Ectodermal cell (in vitro differentiated cells): ENCODE measurements at regions not wholly inside any gene's neighbourhood (a gene's known extent, or its start where the extent isn't known, plus 50 kb on each side); places are given as distances from the start of the nearest gene placed in this dataset.

Experiments used
- H3K27ac ChIP-seq: 2 replicates; pipeline ENCODE4 v1.7.0; 2013; ENCODE audit warnings: mild to moderate bottlenecking, low read depth, low read length; ENCODE audit not compliant: insufficient read depth, poor library complexity, severe bottlenecking
- H3K27me3 ChIP-seq: 2 replicates; pipeline ENCODE4 v1.7.0; 2013; ENCODE audit warnings: mild to moderate bottlenecking, low read length; ENCODE audit not compliant: insufficient read depth, control insufficient read depth, poor library complexity, severe bottlenecking
- H3K36me3 ChIP-seq: one replicate; pipeline ENCODE4 v1.7.0; 2013; ENCODE audit warnings: low read length; ENCODE audit not compliant: control insufficient read depth, insufficient read depth
- H3K4me1 ChIP-seq: one replicate; pipeline ENCODE4 v1.7.0; 2013; ENCODE audit warnings: low read length; ENCODE audit not compliant: control insufficient read depth, insufficient read depth
- H3K4me3 ChIP-seq: 2 replicates; pipeline ENCODE4 v1.7.0; 2013; ENCODE audit warnings: low read depth, low read length, control low read depth; ENCODE audit not compliant: insufficient read depth
- H3K9me3 ChIP-seq: 2 replicates; pipeline ENCODE4 v1.7.0; 2013; ENCODE audit warnings: mild to moderate bottlenecking, low read length, moderate library complexity; ENCODE audit not compliant: control insufficient read depth
- WGBS, 2 experiments: methylation state at CpG; one replicate each; pipeline ENCODE4 v1.1.7; 2013; ENCODE audit warnings: missing lambda C conversion rate in 2 of 2; 5-methylcytosine and 5-hydroxymethylcytosine counted together

DNA sequence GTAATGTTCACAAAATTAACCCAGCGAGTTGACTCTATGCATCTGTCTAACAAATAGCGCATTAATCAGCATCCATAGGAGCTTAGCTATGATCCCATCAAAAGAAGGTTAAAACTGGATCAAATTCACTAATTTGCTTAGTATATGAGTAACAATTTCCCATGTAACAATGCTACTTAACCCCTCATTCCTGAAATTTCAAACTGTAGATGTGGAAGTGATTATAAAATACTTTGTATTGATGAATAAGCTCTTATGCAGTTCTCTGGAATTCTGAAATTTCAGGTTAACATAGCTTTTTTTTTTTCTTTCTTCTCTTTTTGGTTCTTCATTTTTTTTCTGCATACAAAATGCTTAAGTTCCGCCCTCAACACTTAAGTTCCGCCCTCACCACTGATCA lies 1272.7 kb downstream of the KCNT2 start:
- Histone ChIP-seq H3K9me3 (no peaks in the 10 kb centered on the region), H3K4me1 (no peaks in the 10 kb centered on the region), H3K27me3 (no peaks in the 10 kb centered on the region), H3K27ac (no peak overlapping the region), H3K36me3 (no peaks in the 10 kb centered on the region), H3K4me3 (no peak overlapping the region)
- 90 to 100% methylated on average over 4 of the region's 4 CpGs for WGBS, 2 experiments

DNA sequence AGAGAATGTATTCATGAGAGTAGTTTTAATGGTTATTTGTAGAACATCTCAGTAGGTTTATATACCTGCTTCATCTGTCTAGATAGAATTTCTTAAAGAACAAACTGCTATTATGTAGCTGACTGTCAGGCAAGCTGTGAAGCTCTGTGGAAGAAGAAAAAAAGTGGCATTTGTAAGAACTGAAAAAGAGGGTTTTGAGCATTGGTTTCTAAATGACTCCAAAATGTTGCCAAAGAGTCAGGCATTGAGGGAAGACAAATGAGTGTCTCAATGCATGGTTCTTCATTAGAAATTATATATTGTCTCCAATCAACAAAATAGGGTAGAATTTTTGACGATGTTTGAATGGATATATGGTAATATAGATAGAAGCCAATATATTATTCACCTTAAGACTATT lies 1276.1 kb downstream of the KCNT2 start:
- no peaks in the 10 kb centered on the region for H3K36me3 ChIP-seq
- H3K4me1 ChIP-seq = no peaks in the 10 kb centered on the region
- no peak overlapping the region for H3K27ac ChIP-seq
- H3K4me3 ChIP-seq = no peak overlapping the region
- no peaks in the 10 kb centered on the region for H3K27me3 ChIP-seq
- H3K9me3 ChIP-seq = no peaks in the 10 kb centered on the region
- no CpG with 5 or more reads among the region's 1 CpG for WGBS, 2 experiments

DNA sequence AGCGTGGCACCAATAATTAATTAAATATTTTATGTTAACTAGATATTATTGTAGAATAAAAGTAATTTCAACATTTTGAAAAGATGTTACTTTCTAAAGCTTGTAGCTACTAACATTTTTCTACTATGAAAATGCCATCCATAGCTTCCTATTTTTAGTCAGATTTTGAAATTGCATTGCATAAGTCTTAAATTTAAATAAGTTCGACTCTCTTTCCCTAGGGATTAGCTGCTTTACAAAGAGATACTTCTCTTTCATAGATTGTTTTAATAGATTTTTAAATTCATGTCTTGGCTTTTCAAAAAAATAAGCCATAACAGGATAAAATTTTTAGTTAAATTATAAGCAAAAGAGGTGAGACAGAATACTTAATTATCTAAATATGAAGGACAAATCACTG lies 1279.6 kb downstream of the KCNT2 start:
- WGBS, 2 experiments = no CpG with 5 or more reads among the region's 2 CpGs
- Histone ChIP-seq H3K4me3 (no peak overlapping the region), H3K9me3 (no peaks in the 10 kb centered on the region), H3K36me3 (no peaks in the 10 kb centered on the region), H3K4me1 (no peaks in the 10 kb centered on the region), H3K27me3 (no peaks in the 10 kb centered on the region), H3K27ac (no peak overlapping the region)

DNA sequence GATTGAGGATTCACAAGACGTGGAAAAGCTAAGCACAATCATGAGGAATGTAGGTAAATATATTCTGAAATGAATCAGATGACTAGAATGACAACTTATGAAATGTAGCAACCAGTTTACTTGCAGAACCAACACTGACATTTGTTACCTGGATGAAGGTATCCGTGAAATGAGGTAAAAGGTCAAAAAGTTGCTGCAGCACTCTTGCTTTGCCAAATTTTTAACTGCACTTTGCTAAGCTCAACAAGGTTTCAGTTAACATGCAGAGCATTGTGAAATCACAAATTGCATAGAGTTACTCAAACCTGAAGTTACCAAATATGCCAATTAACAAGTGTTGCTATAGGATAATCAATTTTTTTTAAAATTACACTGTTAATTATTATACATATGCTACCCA lies 1280.1 kb downstream of the KCNT2 start:
- 87 to 89% methylated on average over 2 of the region's 2 CpGs for WGBS, 2 experiments
- no peak overlapping the region for H3K27ac ChIP-seq
- no peaks in the 10 kb centered on the region for H3K4me1 ChIP-seq
- no peaks in the 10 kb centered on the region for H3K36me3 ChIP-seq
- H3K4me3 ChIP-seq = no peak overlapping the region
- H3K9me3 ChIP-seq = no peaks in the 10 kb centered on the region
- H3K27me3 ChIP-seq = no peaks in the 10 kb centered on the region

DNA sequence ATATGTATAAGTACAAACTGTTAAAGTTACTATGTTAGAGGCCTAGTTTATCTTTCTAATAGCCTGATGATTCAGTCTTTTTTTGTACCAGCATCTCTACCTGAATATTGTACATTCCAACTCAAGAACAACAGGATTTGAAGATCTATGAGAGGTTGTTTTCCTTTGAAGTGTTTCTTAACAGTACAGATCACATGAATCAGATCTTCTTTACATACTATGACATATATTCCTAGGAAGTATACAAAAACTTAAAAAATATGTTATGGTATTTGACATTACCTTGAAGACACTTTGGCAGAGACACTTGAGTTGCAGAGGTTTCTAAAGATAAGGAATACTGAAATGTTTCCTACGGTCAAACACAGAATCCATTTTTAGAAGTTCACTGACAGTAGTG lies 1280.9 kb downstream of the KCNT2 start:
- H3K9me3 ChIP-seq = no peaks in the 10 kb centered on the region
- 92 to 100% methylated on average over 1 of the region's 1 CpG for WGBS, 2 experiments
- H3K4me3 ChIP-seq = no peak overlapping the region
- H3K27me3 ChIP-seq = no peaks in the 10 kb centered on the region
- H3K27ac ChIP-seq = no peak overlapping the region
- no peaks in the 10 kb centered on the region for H3K4me1 ChIP-seq
- H3K36me3 ChIP-seq = no peaks in the 10 kb centered on the region

DNA sequence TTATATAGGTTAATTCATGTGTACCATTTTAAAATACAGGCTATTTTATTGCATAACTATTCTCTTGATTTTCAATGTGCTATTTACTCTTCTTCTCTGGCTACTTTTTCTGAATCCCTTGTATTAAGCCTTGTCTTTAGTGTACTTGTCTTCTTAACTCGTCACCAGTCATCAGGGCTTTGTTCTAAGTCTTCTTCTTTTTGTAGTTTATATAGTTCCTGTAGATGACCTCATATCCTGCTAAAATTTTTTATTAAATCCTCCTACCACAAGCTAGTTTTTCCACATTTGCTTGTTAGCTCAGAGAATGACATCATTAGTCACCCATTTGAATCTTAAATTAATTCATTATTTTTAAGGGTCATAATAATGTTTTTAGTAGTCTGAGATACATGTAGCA lies 1281.9 kb downstream of the KCNT2 start:
- Histone ChIP-seq H3K27ac (no peak overlapping the region), H3K36me3 (no peaks in the 10 kb centered on the region), H3K27me3 (no peaks in the 10 kb centered on the region), H3K4me1 (no peaks in the 10 kb centered on the region), H3K4me3 (no peak overlapping the region), H3K9me3 (no peaks in the 10 kb centered on the region)
- 100% methylated on average over 1 of the region's 1 CpG; no CpG with 5 or more reads in 1 of the 2 experiments for WGBS, 2 experiments

DNA sequence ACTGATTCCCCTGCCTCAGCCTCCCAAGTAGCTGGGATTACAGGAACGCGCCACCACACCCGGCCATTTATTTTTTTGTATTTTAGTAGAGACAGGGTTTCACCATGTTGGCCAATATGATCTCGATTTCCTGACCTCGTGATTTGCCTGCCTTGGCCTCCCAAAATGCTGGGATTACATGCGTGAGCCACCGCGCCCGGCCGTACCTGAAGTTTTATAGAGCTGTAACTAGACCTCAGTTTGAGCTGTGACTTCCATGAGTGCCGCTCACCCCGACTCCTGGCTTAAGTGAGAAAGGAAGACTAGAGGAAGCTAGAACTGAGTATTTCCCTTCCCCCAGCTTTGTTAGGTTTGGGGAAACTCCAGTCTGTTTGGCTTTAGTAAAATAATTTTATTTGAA lies 1283.1 kb downstream of the KCNT2 start:
- H3K4me1 ChIP-seq = no peaks in the 10 kb centered on the region
- WGBS, 2 experiments = 92% methylated on average over 12 of the region's 12 CpGs
- H3K9me3 ChIP-seq = no peaks in the 10 kb centered on the region
- H3K27me3 ChIP-seq = no peaks in the 10 kb centered on the region
- no peaks in the 10 kb centered on the region for H3K36me3 ChIP-seq
- H3K4me3 ChIP-seq = no peak overlapping the region
- H3K27ac ChIP-seq = no peak overlapping the region

DNA sequence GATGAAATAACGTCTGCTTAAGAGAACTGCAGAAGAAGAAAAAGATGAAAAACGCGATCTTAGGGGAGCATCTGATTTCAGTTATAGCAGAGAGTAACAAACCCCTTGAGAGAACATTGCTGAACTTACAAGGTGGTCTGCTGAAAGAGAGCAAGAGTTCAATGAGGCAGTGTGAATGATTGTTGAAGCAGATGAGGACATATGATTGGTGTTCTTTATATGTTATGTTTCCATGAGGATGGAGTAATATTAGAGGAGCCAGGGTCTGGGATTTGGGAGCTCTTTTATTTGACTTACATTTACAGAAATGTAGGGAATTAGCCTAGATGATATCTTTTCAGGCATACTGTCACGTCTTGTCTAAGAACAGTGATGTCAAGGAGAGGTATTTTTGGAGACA lies 1302.0 kb downstream of the KCNT2 start:
- Histone ChIP-seq H3K4me1 (no peaks in the 10 kb centered on the region), H3K27me3 (no peaks in the 10 kb centered on the region), H3K4me3 (no peak overlapping the region), H3K9me3 (no peaks in the 10 kb centered on the region), H3K36me3 (no peaks in the 10 kb centered on the region), H3K27ac (no peak overlapping the region)
- 92 to 95% methylated on average over 4 of the region's 4 CpGs for WGBS, 2 experiments

DNA sequence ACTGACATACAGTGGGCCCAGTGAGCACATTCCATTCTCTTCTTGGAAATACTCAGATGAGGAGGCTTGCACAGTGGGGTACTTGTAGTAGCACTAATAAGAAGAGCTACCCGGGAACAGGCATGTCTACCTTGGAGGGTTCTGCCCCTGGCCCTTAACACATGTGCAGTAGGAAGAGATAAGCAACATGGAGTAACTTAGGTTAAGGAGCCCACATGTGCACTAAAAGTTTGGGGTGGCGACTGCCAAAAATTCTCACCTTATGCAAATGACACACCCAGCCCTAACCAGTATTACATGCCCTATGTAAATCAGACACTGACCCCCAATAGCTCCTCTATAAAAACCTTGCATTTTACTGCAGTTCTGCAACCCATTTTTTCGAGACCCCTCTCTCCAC lies 1313.3 kb downstream of the KCNT2 start:
- Histone ChIP-seq H3K27ac (no peak overlapping the region), H3K9me3 (no peaks in the 10 kb centered on the region), H3K4me3 (no peak overlapping the region), H3K27me3 (no peaks in the 10 kb centered on the region), H3K4me1 (no peaks in the 10 kb centered on the region), H3K36me3 (no peaks in the 10 kb centered on the region)
- WGBS, 2 experiments = 92 to 97% methylated on average over 3 of the region's 3 CpGs

DNA sequence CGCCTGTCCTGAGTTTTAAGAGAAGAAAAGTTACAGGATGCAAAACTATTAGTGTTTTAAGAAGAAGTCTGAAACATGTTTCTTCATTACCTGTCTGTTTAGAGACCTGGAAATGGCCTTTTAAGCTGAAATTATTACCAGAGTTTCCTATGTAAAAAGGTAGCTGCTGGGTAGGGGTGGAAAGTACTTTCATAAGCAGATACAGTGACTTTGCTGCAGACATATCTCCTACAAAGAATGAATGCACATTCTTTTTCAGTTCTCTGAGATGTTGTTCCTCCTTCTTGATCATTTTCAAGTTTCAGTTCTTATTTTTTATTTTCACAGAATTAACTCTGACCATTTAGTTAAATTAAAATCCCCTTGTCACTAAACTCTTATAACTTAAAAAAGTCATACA lies 1329.6 kb downstream of the KCNT2 start:
- H3K27me3 ChIP-seq = no peaks in the 10 kb centered on the region
- no peaks in the 10 kb centered on the region for H3K9me3 ChIP-seq
- H3K27ac ChIP-seq = no peak overlapping the region
- 88% methylated on average over 1 of the region's 1 CpG; no CpG with 5 or more reads in 1 of the 2 experiments for WGBS, 2 experiments
- H3K36me3 ChIP-seq = no peaks in the 10 kb centered on the region
- H3K4me1 ChIP-seq = no peaks in the 10 kb centered on the region
- no peak overlapping the region for H3K4me3 ChIP-seq

DNA sequence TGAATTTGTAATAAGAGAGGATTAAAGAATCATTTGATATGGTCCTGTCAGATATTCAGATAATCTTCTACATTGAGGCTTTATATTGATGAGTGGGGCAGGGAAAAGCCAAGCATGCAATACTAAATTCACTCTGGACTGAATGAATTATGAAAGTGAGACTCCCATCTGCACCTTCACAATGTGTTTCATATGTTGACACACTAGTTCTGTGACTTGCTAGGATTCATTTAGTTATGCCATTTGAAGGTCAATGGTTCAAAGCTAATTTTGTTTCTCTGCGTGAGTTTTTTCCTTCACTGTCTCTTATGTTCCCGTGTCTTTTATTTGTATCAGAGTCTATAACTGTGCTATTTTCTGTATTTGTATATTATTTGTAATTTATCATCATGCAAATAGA lies 1332.5 kb downstream of the KCNT2 start:
- no peak overlapping the region for H3K27ac ChIP-seq
- no peaks in the 10 kb centered on the region for H3K36me3 ChIP-seq
- 91 to 100% methylated on average over 1 to 2 of the region's 2 CpGs for WGBS, 2 experiments
- H3K27me3 ChIP-seq = no peaks in the 10 kb centered on the region
- H3K9me3 ChIP-seq = no peaks in the 10 kb centered on the region
- no peaks in the 10 kb centered on the region for H3K4me1 ChIP-seq
- no peak overlapping the region for H3K4me3 ChIP-seq
